ENCODE measurements at regions not wholly inside any gene's neighbourhood (a gene's known extent, or its start where the extent isn't known, plus 50 kb on each side); places are given as distances from the start of the nearest gene placed in this dataset.

DNA sequence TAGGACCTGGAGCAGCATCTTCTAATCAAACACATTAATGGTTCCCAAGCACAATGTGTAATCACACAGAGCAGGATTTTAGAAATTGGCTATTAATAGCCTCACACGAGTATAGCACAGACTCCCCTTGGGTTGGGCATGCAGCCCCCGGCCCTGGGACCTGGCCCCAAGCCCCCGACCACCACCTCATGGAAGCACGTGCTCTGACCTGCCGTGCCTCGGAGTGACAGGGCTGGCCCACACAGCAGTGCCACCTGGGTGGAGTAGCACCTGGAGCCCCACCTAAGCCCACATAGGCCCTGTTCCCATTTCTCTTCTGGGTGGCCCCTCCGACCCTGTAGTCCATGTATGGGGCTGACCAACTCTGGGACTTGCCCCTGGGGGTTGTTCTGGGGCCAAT lies 171.8 kb downstream of the TTLL2 start:
- H3K36me3 ChIP-seq (ENCODE audit: control insufficient read depth in 2 of 2, insufficient read depth in 1 of 2, low read length in 2 of 2), result no peaks in the 10 kb centered on the region
- TF ChIP-seq ZNF146 (tag by site-specific recombination; IDR thresholded peaks at IDR 0.05) (no peak), MYNN (tag by site-specific recombination; IDR thresholded peaks at IDR 0.05; ENCODE audit: borderline replicate concordance) (no peak), ZNF19 (tag by site-specific recombination; IDR thresholded peaks at IDR 0.05; ENCODE audit: low read depth) (no peak), ZNF530 (tag by site-specific recombination; IDR thresholded peaks at IDR 0.05; ENCODE audit: low read depth) (no peak), ZNF558 (tag by site-specific recombination; IDR thresholded peaks at IDR 0.05) (no peak), ZSCAN16 (tag by site-specific recombination; IDR thresholded peaks at IDR 0.05) (no peak), ZNF114 (tag by site-specific recombination; IDR thresholded peaks at IDR 0.05) (no peak), ZNF623 (tag by site-specific recombination; IDR thresholded peaks at IDR 0.05) (no peak), SALL2 (tag by site-specific recombination; IDR thresholded peaks at IDR 0.05; ENCODE audit: borderline replicate concordance) (no peak), ZNF510 (tag by site-specific recombination; IDR thresholded peaks at IDR 0.05; ENCODE audit: insufficient replicate concordance) (no peak), ZNF302 (tag by site-specific recombination; IDR thresholded peaks at IDR 0.05; ENCODE audit: low read depth) (no peak), ZNF248 (tag by site-specific recombination; IDR thresholded peaks at IDR 0.05) (no peak), ZNF843 (tag by site-specific recombination; IDR thresholded peaks at IDR 0.05) (no peak), ZNF175 (tag by site-specific recombination; IDR thresholded peaks at IDR 0.05) (no peak), ZFP3 (tag by site-specific recombination; IDR thresholded peaks at IDR 0.05; ENCODE audit: low read depth) (no peak)
- TF ChIP-seq, protein P1, sequence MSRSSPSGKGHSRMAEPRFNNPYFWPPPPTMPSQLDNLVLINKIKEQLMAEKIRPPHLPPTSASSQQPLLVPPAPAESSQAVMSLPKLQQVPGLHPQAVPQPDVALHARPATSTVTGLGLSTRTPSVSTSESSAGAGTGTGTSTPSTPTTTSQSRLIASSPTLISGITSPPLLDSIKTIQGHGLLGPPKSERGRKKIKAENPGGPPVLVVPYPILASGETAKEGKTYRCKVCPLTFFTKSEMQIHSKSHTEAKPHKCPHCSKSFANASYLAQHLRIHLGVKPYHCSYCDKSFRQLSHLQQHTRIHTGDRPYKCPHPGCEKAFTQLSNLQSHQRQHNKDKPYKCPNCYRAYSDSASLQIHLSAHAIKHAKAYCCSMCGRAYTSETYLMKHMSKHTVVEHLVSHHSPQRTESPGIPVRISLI (tag by site-specific recombination; IDR thresholded peaks at IDR 0.05), result no peak
- TF ChIP-seq, protein P2, sequence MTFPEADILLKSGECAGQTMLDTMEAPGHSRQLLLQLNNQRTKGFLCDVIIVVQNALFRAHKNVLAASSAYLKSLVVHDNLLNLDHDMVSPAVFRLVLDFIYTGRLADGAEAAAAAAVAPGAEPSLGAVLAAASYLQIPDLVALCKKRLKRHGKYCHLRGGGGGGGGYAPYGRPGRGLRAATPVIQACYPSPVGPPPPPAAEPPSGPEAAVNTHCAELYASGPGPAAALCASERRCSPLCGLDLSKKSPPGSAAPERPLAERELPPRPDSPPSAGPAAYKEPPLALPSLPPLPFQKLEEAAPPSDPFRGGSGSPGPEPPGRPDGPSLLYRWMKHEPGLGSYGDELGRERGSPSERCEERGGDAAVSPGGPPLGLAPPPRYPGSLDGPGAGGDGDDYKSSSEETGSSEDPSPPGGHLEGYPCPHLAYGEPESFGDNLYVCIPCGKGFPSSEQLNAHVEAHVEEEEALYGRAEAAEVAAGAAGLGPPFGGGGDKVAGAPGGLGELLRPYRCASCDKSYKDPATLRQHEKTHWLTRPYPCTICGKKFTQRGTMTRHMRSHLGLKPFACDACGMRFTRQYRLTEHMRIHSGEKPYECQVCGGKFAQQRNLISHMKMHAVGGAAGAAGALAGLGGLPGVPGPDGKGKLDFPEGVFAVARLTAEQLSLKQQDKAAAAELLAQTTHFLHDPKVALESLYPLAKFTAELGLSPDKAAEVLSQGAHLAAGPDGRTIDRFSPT (tag by site-specific recombination; IDR thresholded peaks at IDR 0.05), result no peak
- TF ChIP-seq, protein P3, sequence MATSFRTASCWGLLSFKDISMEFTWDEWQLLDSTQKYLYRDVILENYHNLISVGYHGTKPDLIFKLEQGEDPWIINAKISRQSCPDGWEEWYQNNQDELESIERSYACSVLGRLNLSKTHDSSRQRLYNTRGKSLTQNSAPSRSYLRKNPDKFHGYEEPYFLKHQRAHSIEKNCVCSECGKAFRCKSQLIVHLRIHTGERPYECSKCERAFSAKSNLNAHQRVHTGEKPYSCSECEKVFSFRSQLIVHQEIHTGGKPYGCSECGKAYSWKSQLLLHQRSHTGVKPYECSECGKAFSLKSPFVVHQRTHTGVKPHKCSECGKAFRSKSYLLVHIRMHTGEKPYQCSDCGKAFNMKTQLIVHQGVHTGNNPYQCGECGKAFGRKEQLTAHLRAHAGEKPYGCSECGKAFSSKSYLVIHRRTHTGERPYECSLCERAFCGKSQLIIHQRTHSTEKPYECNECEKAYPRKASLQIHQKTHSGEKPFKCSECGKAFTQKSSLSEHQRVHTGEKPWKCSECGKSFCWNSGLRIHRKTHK (tag by site-specific recombination; IDR thresholded peaks at IDR 0.05), result no peak
- no peaks in the 10 kb centered on the region for H3K4me1 ChIP-seq (ENCODE audit: control insufficient read depth, insufficient read depth, low read length)
- H3K4me3 ChIP-seq (ENCODE audit: low read depth, low read length), result no peak overlapping the region
- ChIA-PET CTCF (interaction anchor here (1.2 kb wide), 1 partner anchor 400 kb away, joined by 3 read pairs; no protein-coding TSS in a partner anchor), POLR2A (no interaction called here)
- no peaks in the 10 kb centered on the region for H3K9me3 ChIP-seq (ENCODE audit: control insufficient read depth, insufficient read depth, low read depth, low read length)
- no peak overlapping the region for H3K27ac ChIP-seq (ENCODE audit: extremely low read depth, low read depth, low read length)

DNA sequence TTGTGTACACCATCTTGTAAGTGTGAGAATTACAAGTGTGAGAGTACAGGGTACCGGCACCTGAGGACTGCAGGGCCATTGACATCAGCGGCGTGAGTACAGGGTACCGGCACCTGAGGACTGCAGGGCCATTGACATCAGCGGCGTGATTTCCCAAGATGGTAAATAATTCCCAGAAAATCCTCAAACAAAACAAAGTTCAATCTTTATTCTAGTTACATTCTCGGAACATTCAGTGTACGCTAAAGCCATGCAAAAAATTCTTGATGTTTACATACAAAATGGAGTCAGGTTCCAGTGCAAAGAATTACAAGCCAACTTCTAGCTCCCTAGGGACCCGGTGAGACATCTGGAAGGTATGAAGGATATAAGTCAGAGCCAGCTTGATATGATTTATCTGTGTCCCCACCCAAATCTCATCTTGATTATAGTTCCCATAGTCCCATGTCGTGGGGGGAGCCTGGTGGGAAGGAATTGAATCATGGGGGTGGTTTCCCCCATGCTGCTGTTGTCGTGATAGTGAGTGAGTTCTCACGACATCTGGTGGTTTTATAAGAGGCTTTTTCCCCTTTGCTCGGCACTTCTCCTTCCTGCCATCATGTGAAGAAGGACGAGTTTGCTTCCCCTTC lies 172.7 kb downstream of the TTLL2 start:
- Histone ChIP-seq H3K9me3 (ENCODE audit: control insufficient read depth, insufficient read depth, low read depth, low read length) (no peaks in the 10 kb centered on the region), H3K4me3 (ENCODE audit: low read depth, low read length) (no peak overlapping the region), H3K4me1 (ENCODE audit: control insufficient read depth, insufficient read depth, low read length) (no peaks in the 10 kb centered on the region), H3K27ac (ENCODE audit: extremely low read depth, low read depth, low read length) (no peak overlapping the region), H3K36me3 (ENCODE audit: control insufficient read depth in 2 of 2, insufficient read depth in 1 of 2, low read length in 2 of 2) (no peaks in the 10 kb centered on the region)
- TF ChIP-seq, protein P4, sequence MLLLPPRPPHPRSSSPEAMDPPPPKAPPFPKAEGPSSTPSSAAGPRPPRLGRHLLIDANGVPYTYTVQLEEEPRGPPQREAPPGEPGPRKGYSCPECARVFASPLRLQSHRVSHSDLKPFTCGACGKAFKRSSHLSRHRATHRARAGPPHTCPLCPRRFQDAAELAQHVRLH (tag by site-specific recombination; IDR thresholded peaks at IDR 0.05), result no peak
- TF ChIP-seq, protein P5, sequence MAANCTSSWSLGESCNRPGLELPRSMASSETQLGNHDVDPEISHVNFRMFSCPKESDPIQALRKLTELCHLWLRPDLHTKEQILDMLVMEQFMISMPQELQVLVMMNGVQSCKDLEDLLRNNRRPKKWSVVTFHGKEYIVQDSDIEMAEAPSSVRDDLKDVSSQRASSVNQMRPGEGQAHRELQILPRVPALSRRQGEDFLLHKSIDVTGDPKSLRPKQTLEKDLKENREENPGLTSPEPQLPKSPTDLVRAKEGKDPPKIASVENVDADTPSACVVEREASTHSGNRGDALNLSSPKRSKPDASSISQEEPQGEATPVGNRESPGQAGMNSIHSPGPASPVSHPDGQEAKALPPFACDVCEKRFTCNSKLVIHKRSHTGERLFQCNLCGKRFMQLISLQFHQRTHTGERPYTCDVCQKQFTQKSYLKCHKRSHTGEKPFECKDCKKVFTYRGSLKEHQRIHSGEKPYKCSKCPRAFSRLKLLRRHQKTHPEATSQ (tag by site-specific recombination; IDR thresholded peaks at IDR 0.05), result no peak
- TF ChIP-seq, protein P6, sequence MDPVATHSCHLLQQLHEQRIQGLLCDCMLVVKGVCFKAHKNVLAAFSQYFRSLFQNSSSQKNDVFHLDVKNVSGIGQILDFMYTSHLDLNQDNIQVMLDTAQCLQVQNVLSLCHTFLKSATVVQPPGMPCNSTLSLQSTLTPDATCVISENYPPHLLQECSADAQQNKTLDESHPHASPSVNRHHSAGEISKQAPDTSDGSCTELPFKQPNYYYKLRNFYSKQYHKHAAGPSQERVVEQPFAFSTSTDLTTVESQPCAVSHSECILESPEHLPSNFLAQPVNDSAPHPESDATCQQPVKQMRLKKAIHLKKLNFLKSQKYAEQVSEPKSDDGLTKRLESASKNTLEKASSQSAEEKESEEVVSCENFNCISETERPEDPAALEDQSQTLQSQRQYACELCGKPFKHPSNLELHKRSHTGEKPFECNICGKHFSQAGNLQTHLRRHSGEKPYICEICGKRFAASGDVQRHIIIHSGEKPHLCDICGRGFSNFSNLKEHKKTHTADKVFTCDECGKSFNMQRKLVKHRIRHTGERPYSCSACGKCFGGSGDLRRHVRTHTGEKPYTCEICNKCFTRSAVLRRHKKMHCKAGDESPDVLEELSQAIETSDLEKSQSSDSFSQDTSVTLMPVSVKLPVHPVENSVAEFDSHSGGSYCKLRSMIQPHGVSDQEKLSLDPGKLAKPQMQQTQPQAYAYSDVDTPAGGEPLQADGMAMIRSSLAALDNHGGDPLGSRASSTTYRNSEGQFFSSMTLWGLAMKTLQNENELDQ (tag by site-specific recombination; IDR thresholded peaks at IDR 0.05; ENCODE audit: low read depth), result no peak
- no peak for TF ChIP-seq ZNF707 (tag by site-specific recombination; IDR thresholded peaks at IDR 0.05)
- TF ChIP-seq ZNF561 (tag by site-specific recombination; IDR thresholded peaks at IDR 0.05; ENCODE audit: borderline replicate concordance), result no peak
- TF ChIP-seq, protein P7, sequence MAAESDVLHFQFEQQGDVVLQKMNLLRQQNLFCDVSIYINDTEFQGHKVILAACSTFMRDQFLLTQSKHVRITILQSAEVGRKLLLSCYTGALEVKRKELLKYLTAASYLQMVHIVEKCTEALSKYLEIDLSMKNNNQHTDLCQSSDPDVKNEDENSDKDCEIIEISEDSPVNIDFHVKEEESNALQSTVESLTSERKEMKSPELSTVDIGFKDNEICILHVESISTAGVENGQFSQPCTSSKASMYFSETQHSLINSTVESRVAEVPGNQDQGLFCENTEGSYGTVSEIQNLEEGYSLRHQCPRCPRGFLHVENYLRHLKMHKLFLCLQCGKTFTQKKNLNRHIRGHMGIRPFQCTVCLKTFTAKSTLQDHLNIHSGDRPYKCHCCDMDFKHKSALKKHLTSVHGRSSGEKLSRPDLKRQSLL (tag by site-specific recombination; IDR thresholded peaks at IDR 0.05), result no peak
- no peak for TF ChIP-seq GLIS1 (tag by site-specific recombination; IDR thresholded peaks at IDR 0.05)
- ChIA-PET CTCF (interaction anchor here (0.6 to 1.0 kb wide), 3 partner anchors 13 to 209 kb away, joined by 3 read pairs; no protein-coding TSS in a partner anchor), POLR2A (no interaction called here)

Measured in HEK293 (cell line).